ENCODE measurements at regions not wholly inside any gene's neighbourhood (a gene's known extent, or its start where the extent isn't known, plus 50 kb on each side); places are given as distances from the start of the nearest gene placed in this dataset.

DNA sequence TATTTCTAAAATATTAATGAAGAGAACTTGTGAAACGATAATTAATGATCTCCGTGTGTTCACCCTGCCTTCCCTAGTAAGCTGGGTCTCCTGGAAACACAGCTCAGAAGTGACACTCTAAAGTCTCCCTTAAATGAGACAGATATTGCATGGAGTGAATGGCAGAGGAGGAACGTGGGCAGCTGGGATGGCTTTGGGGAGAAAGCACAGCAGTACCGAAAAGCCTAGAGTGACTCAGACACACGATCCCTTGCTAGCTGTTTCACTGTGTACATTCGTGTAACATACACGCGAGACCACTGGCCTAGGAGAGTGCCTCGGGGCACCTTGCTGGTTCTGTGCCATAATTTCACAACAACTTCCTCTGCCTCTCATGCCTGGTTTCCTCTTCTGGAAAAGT is 199.9 kb upstream of the TCERG1L start:
- intact Hi-C loops (cut with DNase I, micrococcal nuclease): no loop called here

DNA sequence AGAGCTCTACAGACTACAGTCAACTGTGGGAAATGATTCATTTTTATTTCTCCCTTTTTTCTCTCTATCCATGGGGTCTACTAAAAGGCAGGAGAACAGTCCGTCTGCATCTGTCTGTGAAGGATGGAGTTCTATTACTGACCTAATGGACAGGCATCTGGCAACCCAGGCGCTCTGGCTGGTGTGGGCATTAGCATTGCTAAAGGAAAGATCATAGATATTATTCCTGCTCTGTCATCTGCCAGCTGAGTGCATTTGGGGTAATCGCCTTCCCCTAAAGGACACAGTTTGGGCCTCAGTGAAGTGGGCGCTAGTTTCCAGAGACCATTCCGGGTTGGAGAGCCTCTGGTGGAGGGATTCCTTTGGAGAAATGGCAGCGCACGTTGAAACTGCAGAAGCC is 201.3 kb upstream of the TCERG1L start:
- DNase-seq: no peak
- intact Hi-C loops (cut with DNase I, micrococcal nuclease): no loop called here
- no peaks in the 10 kb centered on the region for H3K4me1 ChIP-seq (ENCODE audit: low read depth)
- H3K36me3 ChIP-seq (ENCODE audit: low read depth): no peaks in the 10 kb centered on the region
- no peak overlapping the region for H3K4me3 ChIP-seq
- TF ChIP-seq, protein P1, sequence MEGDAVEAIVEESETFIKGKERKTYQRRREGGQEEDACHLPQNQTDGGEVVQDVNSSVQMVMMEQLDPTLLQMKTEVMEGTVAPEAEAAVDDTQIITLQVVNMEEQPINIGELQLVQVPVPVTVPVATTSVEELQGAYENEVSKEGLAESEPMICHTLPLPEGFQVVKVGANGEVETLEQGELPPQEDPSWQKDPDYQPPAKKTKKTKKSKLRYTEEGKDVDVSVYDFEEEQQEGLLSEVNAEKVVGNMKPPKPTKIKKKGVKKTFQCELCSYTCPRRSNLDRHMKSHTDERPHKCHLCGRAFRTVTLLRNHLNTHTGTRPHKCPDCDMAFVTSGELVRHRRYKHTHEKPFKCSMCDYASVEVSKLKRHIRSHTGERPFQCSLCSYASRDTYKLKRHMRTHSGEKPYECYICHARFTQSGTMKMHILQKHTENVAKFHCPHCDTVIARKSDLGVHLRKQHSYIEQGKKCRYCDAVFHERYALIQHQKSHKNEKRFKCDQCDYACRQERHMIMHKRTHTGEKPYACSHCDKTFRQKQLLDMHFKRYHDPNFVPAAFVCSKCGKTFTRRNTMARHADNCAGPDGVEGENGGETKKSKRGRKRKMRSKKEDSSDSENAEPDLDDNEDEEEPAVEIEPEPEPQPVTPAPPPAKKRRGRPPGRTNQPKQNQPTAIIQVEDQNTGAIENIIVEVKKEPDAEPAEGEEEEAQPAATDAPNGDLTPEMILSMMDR (IDR thresholded peaks at IDR 0.05): no peak
- no peak for ATAC-seq
- peaks cover 9% of the 10 kb centered on the region for H3K9me3 ChIP-seq

More for the DNA sequence above, 199.9 kb upstream of the TCERG1L start:
- no peak for ATAC-seq
- TF ChIP-seq, protein P1 (IDR thresholded peaks at IDR 0.05): no peak
- H3K36me3 ChIP-seq (ENCODE audit: low read depth): no peaks in the 10 kb centered on the region
- H3K9me3 ChIP-seq: peaks cover 9% of the 10 kb centered on the region
- DNase-seq: no peak
- no peaks in the 10 kb centered on the region for H3K4me1 ChIP-seq (ENCODE audit: low read depth)
- no peak overlapping the region for H3K4me3 ChIP-seq

GRCh38 chr10:131513445-131513844 is 201.9 kb upstream of the TCERG1L start:
- TF ChIP-seq, protein P1 (IDR thresholded peaks at IDR 0.05): no peak
- DNase-seq (no peak), ATAC-seq (no peak)
- no peak overlapping the region for H3K4me3 ChIP-seq
- no peaks in the 10 kb centered on the region for H3K36me3 ChIP-seq (ENCODE audit: low read depth)
- peaks cover 9% of the 10 kb centered on the region for H3K9me3 ChIP-seq
- H3K4me1 ChIP-seq (ENCODE audit: low read depth): no peaks in the 10 kb centered on the region
- intact Hi-C loops (cut with DNase I, micrococcal nuclease): no loop called here

DNA sequence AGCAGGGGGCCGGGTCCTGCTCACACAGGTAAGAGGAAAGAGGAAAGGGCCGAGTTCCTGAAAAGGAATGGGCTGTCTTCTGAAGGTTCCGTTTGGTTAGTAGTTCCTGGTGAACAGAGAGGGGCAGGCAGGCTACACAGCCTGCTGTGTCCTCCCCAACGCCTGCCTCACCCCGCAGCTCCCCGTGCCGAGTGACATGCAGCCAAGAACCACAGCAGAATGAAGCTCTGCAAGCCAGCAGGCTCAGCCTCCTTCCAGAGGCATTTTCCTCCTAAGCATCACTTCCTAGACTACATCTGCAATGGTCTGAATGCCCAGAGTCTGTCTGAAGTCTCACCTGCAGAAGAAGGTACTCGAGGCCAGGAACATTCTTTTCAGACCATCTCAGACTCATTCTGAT is 202.4 kb upstream of the TCERG1L start:
- no peaks in the 10 kb centered on the region for H3K4me1 ChIP-seq (ENCODE audit: low read depth)
- ATAC-seq (no peak), DNase-seq (no peak)
- TF ChIP-seq, protein P1 (IDR thresholded peaks at IDR 0.05): no peak
- H3K9me3 ChIP-seq: peaks cover 9% of the 10 kb centered on the region
- no peaks in the 10 kb centered on the region for H3K36me3 ChIP-seq (ENCODE audit: low read depth)
- H3K4me3 ChIP-seq: no peak overlapping the region
- intact Hi-C loops (cut with DNase I, micrococcal nuclease): no loop called here

GRCh38 chr10:131514454-131514853 is 202.9 kb upstream of the TCERG1L start:
- DNase-seq: no peak

More at GRCh38 chr10:131514454-131514853, 202.9 kb upstream of the TCERG1L start:
- no peak overlapping the region for H3K4me3 ChIP-seq
- H3K4me1 ChIP-seq (ENCODE audit: low read depth): no peaks in the 10 kb centered on the region
- ATAC-seq: no peak
- TF ChIP-seq, protein P1 (IDR thresholded peaks at IDR 0.05): no peak
- H3K9me3 ChIP-seq: peaks cover 9% of the 10 kb centered on the region
- intact Hi-C loops (cut with DNase I, micrococcal nuclease): no loop called here
- H3K36me3 ChIP-seq (ENCODE audit: low read depth): no peaks in the 10 kb centered on the region

All from mucosa of descending colon (tissue), 3 donors.